ENCODE measurements at regions not wholly inside any gene's neighbourhood (a gene's known extent, or its start where the extent isn't known, plus 50 kb on each side); places are given as distances from the start of the nearest gene placed in this dataset.

DNA sequence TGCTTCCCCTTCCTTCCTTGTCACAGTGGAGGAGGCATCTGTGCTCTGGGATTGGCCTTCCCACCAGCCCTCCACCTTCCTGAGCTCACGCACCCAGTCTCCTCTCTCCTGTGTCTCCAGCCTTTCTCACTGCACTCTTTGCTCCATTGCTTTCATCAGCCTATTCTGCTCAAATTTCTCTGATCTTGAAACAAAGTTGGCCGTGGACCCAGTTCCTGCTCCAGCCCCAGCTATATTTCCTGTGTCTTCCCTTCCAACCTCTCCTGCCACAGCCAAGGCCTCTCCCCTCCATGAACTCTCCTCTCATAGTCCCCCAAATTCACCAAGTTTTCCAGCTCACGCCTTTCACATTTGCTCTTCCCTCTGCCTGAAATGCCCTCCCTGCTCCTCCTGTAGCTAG lies 226.6 kb upstream of the AGAP1 start (continued):
- TF ChIP-seq CHD7 (IDR thresholded peaks at IDR 0.05; ENCODE audit: insufficient replicate concordance, low read length) (no peak), CHD1 (IDR thresholded peaks at IDR 0.05; ENCODE audit: low read depth, low read length) (no peak), KDM1A (IDR thresholded peaks at IDR 0.05; ENCODE audit: borderline replicate concordance, low read length) (no peak), CTCF (IDR thresholded peaks at IDR 0.05; ENCODE audit: control extremely low read depth in 1 of 3, insufficient read depth in 1 of 3, low read depth in 1 of 3, low read length in 3 of 3) (no peak), CEBPB (IDR thresholded peaks at IDR 0.05; ENCODE audit: low read depth, low read length) (no peak), HDAC2 (IDR thresholded peaks at IDR 0.05; ENCODE audit: borderline replicate concordance in 1 of 2, low read depth in 2 of 2, low read length in 2 of 2) (no peak), BCL11A (IDR thresholded peaks at IDR 0.05; ENCODE audit: low read depth in 2 of 2, low read length in 2 of 2) (no peak), TCF12 (IDR thresholded peaks at IDR 0.05; ENCODE audit: low read depth, low read length) (no peak)
